Skeletal muscle tissue (tissue), 3 donors: ENCODE measurements at regions not wholly inside any gene's neighbourhood (a gene's known extent, or its start where the extent isn't known, plus 50 kb on each side); places are given as distances from the start of the nearest gene placed in this dataset.

Experiments
- H3K27ac ChIP-seq: one replicate; pipeline ENCODE4 v1.7.0; 2013; ENCODE audit warnings: mild to moderate bottlenecking, low read depth, low read length, inconsistent platforms
- H3K27me3 ChIP-seq, 3 donors: one replicate each; pipeline ENCODE4 v1.7.0; 2013; ENCODE audit warnings: low read length in 3 of 3; ENCODE audit not compliant: control insufficient read depth in 3 of 3, insufficient read depth in 3 of 3
- H3K36me3 ChIP-seq, 3 donors: one replicate each; pipeline ENCODE4 v1.7.0; 2013; ENCODE audit warnings: low read length in 3 of 3; ENCODE audit not compliant: control insufficient read depth in 3 of 3, insufficient read depth in 3 of 3
- H3K4me1 ChIP-seq, 3 donors: one replicate each; pipeline ENCODE4 v1.7.0; 2013; ENCODE audit warnings: low read length in 3 of 3, mild to moderate bottlenecking in 3 of 3; ENCODE audit not compliant: control insufficient read depth in 3 of 3, insufficient read depth in 3 of 3
- H3K4me3 ChIP-seq, 3 donors: one replicate each; pipeline ENCODE4 v1.7.0; 2013; ENCODE audit warnings: low read length in 3 of 3
- H3K9ac ChIP-seq, 3 donors: one replicate each; pipeline ENCODE4 v1.7.0; 2013; ENCODE audit warnings: low read length in 3 of 3, mild to moderate bottlenecking in 3 of 3, moderate library complexity in 2 of 3, low read depth in 1 of 3
- H3K9me3 ChIP-seq, 3 donors: one replicate each; pipeline ENCODE4 v1.7.0; 2013; ENCODE audit warnings: low read length in 3 of 3; ENCODE audit not compliant: control insufficient read depth in 3 of 3
- donor health status: Osteomylitis.

DNA sequence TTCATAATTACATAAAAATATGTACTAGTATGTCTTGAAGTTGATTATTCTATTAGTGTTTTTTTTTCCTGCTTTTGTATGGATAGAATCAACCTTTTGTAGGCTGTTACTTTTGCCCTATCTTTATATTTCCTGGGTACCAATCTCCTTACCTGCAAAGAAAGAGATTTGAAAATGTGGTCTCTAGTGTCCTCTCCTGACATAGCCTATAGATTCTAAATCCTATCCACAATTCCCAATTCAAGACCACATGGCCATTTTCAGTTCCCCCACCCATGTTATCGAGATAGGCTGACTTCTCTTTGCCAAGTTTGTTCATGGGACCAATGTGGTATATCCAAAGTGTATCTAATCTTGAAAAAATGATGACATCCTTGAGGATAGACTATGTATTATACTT, 269.4 kb upstream of the SEMA3D start:
- Histone ChIP-seq H3K9me3 (no peaks in the 10 kb centered on the region), H3K27ac (no peak overlapping the region), H3K9ac (no peak overlapping the region), H3K4me3 (no peak overlapping the region), H3K4me1 (no peaks in the 10 kb centered on the region), H3K36me3 (no peaks in the 10 kb centered on the region), H3K27me3 (no peaks in the 10 kb centered on the region)

GRCh38 chr7:85454904-85455303, 268.0 kb upstream of the SEMA3D start:
- Histone ChIP-seq H3K4me3 (no peak overlapping the region), H3K36me3 (no peaks in the 10 kb centered on the region), H3K9ac (no peak overlapping the region), H3K4me1 (no peaks in the 10 kb centered on the region), H3K9me3 (no peaks in the 10 kb centered on the region), H3K27me3 (no peaks in the 10 kb centered on the region), H3K27ac (no peak overlapping the region)

- Histone ChIP-seq H3K27ac (no peak overlapping the region), H3K9me3 (no peaks in the 10 kb centered on the region), H3K4me3 (no peak overlapping the region), H3K4me1 (no peaks in the 10 kb centered on the region), H3K9ac (no peak overlapping the region), H3K36me3 (no peaks in the 10 kb centered on the region), H3K27me3 (no peaks in the 10 kb centered on the region)
Observed at GRCh38 chr7:85452674-85453073, 265.8 kb upstream of the SEMA3D start.

DNA sequence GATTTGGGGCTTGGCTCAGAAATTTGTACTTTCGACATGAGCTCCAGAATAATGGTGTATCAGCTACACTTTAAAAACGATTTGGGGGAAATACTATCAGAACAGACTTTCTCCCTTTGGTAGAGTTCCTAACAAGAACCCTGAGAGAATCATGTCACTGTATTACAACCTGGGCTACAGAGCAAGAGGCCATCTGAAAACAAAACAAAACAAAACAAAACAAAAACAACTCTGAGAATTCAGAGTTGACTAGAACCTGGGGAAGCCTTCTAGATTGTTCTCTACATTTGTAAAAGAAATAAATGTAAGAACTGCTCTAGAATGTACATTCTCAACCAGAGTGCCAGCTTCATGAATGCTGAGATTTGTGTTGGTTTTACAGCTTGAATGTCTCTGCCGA, 262.6 kb upstream of the SEMA3D start:
- Histone ChIP-seq H3K27ac (no peak overlapping the region), H3K9ac (no peak overlapping the region), H3K9me3 (no peaks in the 10 kb centered on the region), H3K4me1 (no peaks in the 10 kb centered on the region), H3K36me3 (no peaks in the 10 kb centered on the region), H3K27me3 (no peaks in the 10 kb centered on the region), H3K4me3 (no peak overlapping the region)

DNA sequence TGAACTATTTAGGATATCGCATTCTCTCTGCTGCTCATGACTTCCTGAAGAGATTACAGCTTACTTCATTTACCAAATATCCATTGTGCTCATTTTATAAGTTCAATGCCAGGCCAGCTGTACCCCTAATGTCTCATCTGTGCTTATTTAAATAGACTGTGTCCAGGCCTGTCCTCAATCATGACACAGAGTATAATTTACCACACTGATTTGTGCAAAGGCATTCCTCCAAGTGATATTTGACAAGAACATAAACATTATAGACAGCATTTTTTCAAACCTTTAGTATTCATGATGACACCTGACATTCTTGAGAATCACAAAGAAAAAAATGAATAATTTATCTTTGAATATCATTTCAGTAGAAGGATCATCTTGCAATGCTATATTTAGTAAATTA, 260.1 kb upstream of the SEMA3D start:
- Histone ChIP-seq H3K9me3 (no peaks in the 10 kb centered on the region), H3K36me3 (no peaks in the 10 kb centered on the region), H3K9ac (no peak overlapping the region), H3K4me3 (no peak overlapping the region), H3K4me1 (no peaks in the 10 kb centered on the region), H3K27me3 (no peaks in the 10 kb centered on the region), H3K27ac (no peak overlapping the region)

DNA sequence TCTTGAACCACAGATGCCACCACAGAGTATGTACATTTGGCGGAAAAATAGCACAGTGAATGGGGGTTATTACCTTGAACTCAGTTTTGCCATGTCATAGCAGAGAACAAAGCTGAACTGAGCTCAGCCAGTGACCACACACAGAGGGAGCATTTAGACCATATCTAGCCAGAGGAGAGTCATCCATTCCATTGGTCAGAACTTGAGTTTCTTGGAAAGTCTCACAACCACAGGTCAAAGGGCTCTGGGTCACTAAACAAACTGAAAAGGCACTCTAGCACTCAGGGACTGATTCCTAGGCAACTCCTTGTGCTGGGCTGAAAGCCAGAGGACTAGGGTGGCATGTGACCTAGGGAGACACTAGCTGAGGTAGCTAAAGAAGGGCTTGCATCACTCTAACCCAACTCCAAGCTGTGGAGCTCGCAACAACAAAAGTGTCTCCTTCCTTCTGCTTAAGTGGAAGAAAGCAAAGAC, 239.7 kb upstream of the SEMA3D start:
- no peaks in the 10 kb centered on the region for H3K4me1 ChIP-seq
- H3K4me3 ChIP-seq, result no peak overlapping the region
- H3K36me3 ChIP-seq, result no peaks in the 10 kb centered on the region
- no peaks in the 10 kb centered on the region for H3K9me3 ChIP-seq
- no peaks in the 10 kb centered on the region for H3K27me3 ChIP-seq
- H3K27ac ChIP-seq, result no peak overlapping the region
- no peak overlapping the region for H3K9ac ChIP-seq

GRCh38 chr7:85424298-85424697, 237.4 kb upstream of the SEMA3D start:
- Histone ChIP-seq H3K27me3 (no peaks in the 10 kb centered on the region), H3K9ac (no peak overlapping the region), H3K4me3 (no peak overlapping the region), H3K36me3 (no peaks in the 10 kb centered on the region), H3K9me3 (no peaks in the 10 kb centered on the region), H3K4me1 (no peaks in the 10 kb centered on the region), H3K27ac (no peak overlapping the region)

GRCh38 chr7:85423209-85423895, 236.5 kb upstream of the SEMA3D start:
- H3K9ac ChIP-seq, result no peak overlapping the region
- no peak overlapping the region for H3K27ac ChIP-seq
- H3K9me3 ChIP-seq, result no peaks in the 10 kb centered on the region
- H3K4me1 ChIP-seq, result no peaks in the 10 kb centered on the region
- H3K4me3 ChIP-seq, result no peak overlapping the region
- H3K27me3 ChIP-seq, result no peaks in the 10 kb centered on the region
- H3K36me3 ChIP-seq, result no peaks in the 10 kb centered on the region

DNA sequence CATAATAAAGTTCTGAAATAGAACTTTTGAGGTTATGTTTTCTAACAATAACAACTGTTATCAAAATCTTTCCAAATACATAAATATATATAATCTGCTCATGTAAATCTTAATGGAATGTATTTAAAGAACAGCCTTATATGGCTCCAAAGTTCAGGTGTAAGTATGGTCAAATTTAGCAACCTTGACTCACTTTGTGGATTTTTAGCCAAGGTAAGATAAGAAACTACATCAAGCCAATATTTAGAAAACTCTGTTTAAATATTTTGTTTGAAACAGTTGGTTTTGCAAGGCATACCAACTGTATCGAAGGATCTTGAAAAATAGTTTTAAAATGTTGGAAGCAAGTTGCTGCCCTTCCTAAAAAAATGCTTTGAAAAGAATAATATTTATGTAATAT, 228.9 kb upstream of the SEMA3D start:
- no peak overlapping the region for H3K4me3 ChIP-seq
- no peaks in the 10 kb centered on the region for H3K9me3 ChIP-seq
- H3K36me3 ChIP-seq, result no peaks in the 10 kb centered on the region
- H3K9ac ChIP-seq, result no peak overlapping the region
- H3K4me1 ChIP-seq, result no peaks in the 10 kb centered on the region
- H3K27me3 ChIP-seq, result no peaks in the 10 kb centered on the region
- no peak overlapping the region for H3K27ac ChIP-seq

DNA sequence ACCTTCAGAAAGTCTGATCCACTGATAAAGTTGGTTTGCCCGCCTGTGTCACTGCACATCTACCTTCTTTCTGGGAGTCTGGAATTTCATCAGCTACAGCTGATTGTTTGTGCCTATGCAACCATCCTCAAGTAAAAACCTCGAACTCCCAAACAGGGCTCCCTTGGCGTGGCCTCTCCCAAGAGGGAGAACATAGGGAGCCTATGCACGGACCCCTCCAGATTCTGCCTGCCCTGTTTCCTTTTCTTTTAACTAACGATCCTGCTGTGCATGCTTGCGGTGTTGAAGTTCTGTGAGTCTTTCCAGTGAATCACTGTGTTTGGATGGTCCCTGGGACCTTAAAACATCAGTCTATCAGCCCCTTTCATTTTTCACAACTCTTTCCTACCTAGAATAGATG, 226.9 kb upstream of the SEMA3D start:
- H3K4me3 ChIP-seq, result no peak overlapping the region
- H3K27me3 ChIP-seq, result no peaks in the 10 kb centered on the region
- H3K27ac ChIP-seq, result no peak overlapping the region
- no peak overlapping the region for H3K9ac ChIP-seq
- H3K4me1 ChIP-seq, result no peaks in the 10 kb centered on the region
- H3K9me3 ChIP-seq, result no peaks in the 10 kb centered on the region
- H3K36me3 ChIP-seq, result no peaks in the 10 kb centered on the region
